GM13977 (cell line): ENCODE measurements at regions not wholly inside any gene's neighbourhood (a gene's known extent, or its start where the extent isn't known, plus 50 kb on each side); places are given as distances from the start of the nearest gene placed in this dataset.

Experiments used
- DNase-seq: peaks from one replicate; pipeline ENCODE4 v3.0.0; 2012; ENCODE audit warnings: low spot score
- in situ Hi-C: fragments of 300-500 bp; cut with MboI; formaldehyde crosslinking; loops from one replicate; pipeline ENCODE4 v1.12.0; 2022; ENCODE audit warnings: low sequenced_read_pairs, low pct_unique_long_range_greater_than_20kb, mixed read lengths, inconsistent platforms; ENCODE audit not compliant: unreplicated experiment
- TF ChIP-seq, protein P1 (sequence below): IDR thresholded peaks from 2 replicates; pipeline ENCODE4 v1.5.1; 2012; ENCODE audit warnings: mild to moderate bottlenecking, control low read depth; ENCODE audit not compliant: insufficient read depth; ENCODE audit errors: extremely low read depth, missing control alignments

GRCh38 chr1:187474336-187474735 lies 645.6 kb downstream of the PLA2G4A start:
- in situ Hi-C loops, result no loop called here
- TF ChIP-seq, protein P1, sequence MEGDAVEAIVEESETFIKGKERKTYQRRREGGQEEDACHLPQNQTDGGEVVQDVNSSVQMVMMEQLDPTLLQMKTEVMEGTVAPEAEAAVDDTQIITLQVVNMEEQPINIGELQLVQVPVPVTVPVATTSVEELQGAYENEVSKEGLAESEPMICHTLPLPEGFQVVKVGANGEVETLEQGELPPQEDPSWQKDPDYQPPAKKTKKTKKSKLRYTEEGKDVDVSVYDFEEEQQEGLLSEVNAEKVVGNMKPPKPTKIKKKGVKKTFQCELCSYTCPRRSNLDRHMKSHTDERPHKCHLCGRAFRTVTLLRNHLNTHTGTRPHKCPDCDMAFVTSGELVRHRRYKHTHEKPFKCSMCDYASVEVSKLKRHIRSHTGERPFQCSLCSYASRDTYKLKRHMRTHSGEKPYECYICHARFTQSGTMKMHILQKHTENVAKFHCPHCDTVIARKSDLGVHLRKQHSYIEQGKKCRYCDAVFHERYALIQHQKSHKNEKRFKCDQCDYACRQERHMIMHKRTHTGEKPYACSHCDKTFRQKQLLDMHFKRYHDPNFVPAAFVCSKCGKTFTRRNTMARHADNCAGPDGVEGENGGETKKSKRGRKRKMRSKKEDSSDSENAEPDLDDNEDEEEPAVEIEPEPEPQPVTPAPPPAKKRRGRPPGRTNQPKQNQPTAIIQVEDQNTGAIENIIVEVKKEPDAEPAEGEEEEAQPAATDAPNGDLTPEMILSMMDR, result no peak
- DNase-seq, result no peak

- in situ Hi-C loops, result no loop called here
- TF ChIP-seq, protein P1, result no peak
- no peak for DNase-seq
Measured at GRCh38 chr1:187476671-187477070, 647.9 kb downstream of the PLA2G4A start.

- in situ Hi-C loops, result no loop called here
- TF ChIP-seq, protein P1, result no peak
- no peak for DNase-seq
Measured at GRCh38 chr1:187477103-187477502, 648.4 kb downstream of the PLA2G4A start.

DNA sequence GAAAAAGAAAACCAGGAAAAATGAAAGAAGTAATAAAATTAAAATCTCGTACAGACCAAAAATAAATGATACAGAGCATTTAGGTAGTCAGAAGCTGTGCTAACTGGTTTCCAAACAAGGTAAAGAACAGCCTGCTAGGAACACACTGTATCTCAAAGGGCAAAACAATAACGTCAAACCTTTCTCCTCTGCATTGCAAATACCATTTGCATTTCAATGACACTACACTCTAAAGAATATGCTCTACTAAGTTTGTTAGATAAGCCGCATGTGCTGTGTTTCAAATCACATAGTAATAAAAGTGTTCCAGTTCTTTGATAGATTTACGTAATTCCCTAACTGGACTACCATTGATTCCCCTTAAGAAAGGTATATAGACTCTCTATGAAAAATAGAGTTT lies 648.8 kb downstream of the PLA2G4A start:
- in situ Hi-C loops, result no loop called here
- no peak for DNase-seq
- TF ChIP-seq, protein P1, result no peak

DNA sequence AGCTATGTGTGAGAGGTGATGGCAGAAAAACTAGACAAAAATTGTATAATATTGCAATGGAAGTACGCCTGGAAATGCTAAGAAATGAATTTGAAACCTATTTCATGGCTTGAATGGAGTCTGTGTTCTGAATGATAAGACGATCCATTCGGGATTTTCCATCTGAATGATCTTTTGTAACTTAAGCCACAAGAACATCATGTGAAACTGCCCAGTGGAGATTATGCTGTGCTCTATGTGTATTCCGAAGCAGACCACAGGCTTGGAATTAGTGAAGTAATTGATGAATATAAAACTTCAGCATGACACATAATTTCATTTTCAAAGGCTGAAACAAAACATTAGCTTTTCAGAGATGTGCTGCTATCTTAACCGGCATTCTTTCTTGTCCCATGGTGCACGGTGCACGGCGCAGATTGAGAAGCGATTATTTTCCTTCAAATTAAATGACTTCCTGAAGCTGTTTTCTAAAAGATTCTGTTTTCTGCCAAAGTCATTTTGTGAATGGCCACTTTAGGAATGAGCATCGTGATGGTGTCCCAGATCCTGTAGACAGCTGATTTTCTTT lies 652.9 kb downstream of the PLA2G4A start:
- no peak for DNase-seq
- TF ChIP-seq, protein P1, result no peak
- in situ Hi-C loops, result no loop called here

- in situ Hi-C loops, result no loop called here
- TF ChIP-seq, protein P1, result no peak
- DNase-seq, result no peak
Measured at GRCh38 chr1:187490266-187490665, 661.5 kb downstream of the PLA2G4A start.
